Endothelial cell of umbilical vein (primary cell): ENCODE measurements at regions not wholly inside any gene's neighbourhood (a gene's known extent, or its start where the extent isn't known, plus 50 kb on each side); places are given as distances from the start of the nearest gene placed in this dataset.

Experiments
- BruUV-seq: library from RNA; stranded (reverse); fragments of 400-500 nt; replicated peaks from 2 replicates; lab custom pipeline; 2021; lab: Mats Ljungman, UMichigan
- CTCF ChIA-PET: fragments of 300-600, 350-600 bp; sonication (Branson Sonifier 250); formaldehyde crosslinking; loops from one replicate; lab custom pipeline; 2021; ENCODE audit warnings: antibody characterized with exemption, inconsistent platforms; lab: Charles Lee
- POLR2A ChIA-PET: fragments of 300-600, 350-600 bp; sonication (Branson Sonifier 250); formaldehyde crosslinking; loops from one replicate; lab custom pipeline; 2021; ENCODE audit warnings: antibody characterized with exemption, inconsistent platforms; lab: Charles Lee
- DNase-seq: peaks from one replicate; pipeline ENCODE4 v3.0.0-alpha.2; 2011; ENCODE audit warnings: low read depth, low spot score
- FAIRE-seq: peaks from 2 replicates; lab custom pipeline; 2011; peaks lifted over from hg19 to GRCh38; lab: Jason Lieb, UNC
- H2AFZ ChIP-seq: 2 replicates; pipeline ENCODE4 v1.6.0; 2012; ENCODE audit warnings: low read depth, low read length, control low read depth, inconsistent platforms
- H3K27ac ChIP-seq: 2 replicates; pipeline ENCODE4 v1.5.1; 2011; ENCODE audit warnings: low read depth, mild to moderate bottlenecking, control low read depth, low read length, moderate library complexity; ENCODE audit not compliant: insufficient read depth
- H3K27me3 ChIP-seq, 2 experiments: 2 replicates each; pipeline versions ENCODE4 v1.6.0 to v1.6.1; 2011; ENCODE audit warnings: low read length in 2 of 2, mixed read lengths in 1 of 2; ENCODE audit not compliant: control insufficient read depth in 2 of 2, insufficient read depth in 2 of 2
- H3K36me3 ChIP-seq, 2 experiments: 2 replicates in 1 of 2; 3 replicates in 1 of 2; pipeline ENCODE4 v1.5.1; 2011; ENCODE audit warnings: low read length in 2 of 2, mild to moderate bottlenecking in 1 of 2, moderate library complexity in 1 of 2; ENCODE audit not compliant: control insufficient read depth in 2 of 2, insufficient read depth in 2 of 2; ENCODE audit errors: extremely low read depth in 1 of 2
- H3K4me1 ChIP-seq: 3 replicates; pipeline ENCODE4 v1.5.1; 2011; ENCODE audit warnings: mild to moderate bottlenecking, low read length; ENCODE audit not compliant: control insufficient read depth, insufficient read depth; ENCODE audit errors: extremely low read depth
- H3K4me2 ChIP-seq: 2 replicates; pipeline ENCODE4 v1.6.1; 2011; ENCODE audit warnings: low read length, control low read depth, mixed read lengths; ENCODE audit not compliant: insufficient read depth
- H3K4me3 ChIP-seq, 3 experiments: fragments of 200-600 bp in 1 of 3; sonication (generic), shearing (Covaris generic) in 1 of 3; replicated peaks in 1 of 3; 2 replicates each; pipeline ENCODE4 v1.5.1; 2011 to 2016; ENCODE audit warnings: control low read depth in 3 of 3, low read length in 3 of 3, mild to moderate bottlenecking in 2 of 3, inconsistent platforms in 1 of 3, low read depth in 1 of 3, moderate library complexity in 1 of 3; ENCODE audit not compliant: insufficient read depth in 1 of 3
- H3K79me2 ChIP-seq: 2 replicates; pipeline ENCODE4 v1.6.0; 2012; ENCODE audit warnings: low read length, inconsistent platforms; ENCODE audit not compliant: control insufficient read depth, insufficient read depth
- H3K9ac ChIP-seq: replicated peaks from 2 replicates; pipeline ENCODE3; 2011; ENCODE audit warnings: low read length, control low read depth; ENCODE audit not compliant: insufficient read depth; ENCODE audit errors: extremely low read depth
- H3K9me1 ChIP-seq: replicated peaks from 3 replicates; pipeline ENCODE4 v1.6.0; 2011; ENCODE audit warnings: mild to moderate bottlenecking, low read length; ENCODE audit not compliant: control insufficient read depth, insufficient read depth; ENCODE audit errors: extremely low read depth
- H3K9me3 ChIP-seq: replicated peaks from 2 replicates; pipeline ENCODE4 v1.5.1; 2012; ENCODE audit warnings: low read length, inconsistent platforms; ENCODE audit not compliant: control insufficient read depth, insufficient read depth
- H4K20me1 ChIP-seq: replicated peaks from 2 replicates; pipeline ENCODE3; 2011; ENCODE audit warnings: mild to moderate bottlenecking, low read length; ENCODE audit not compliant: control insufficient read depth, insufficient read depth; ENCODE audit errors: extremely low read depth
- CTCF ChIP-seq, 2 donors: IDR thresholded peaks; 1 replicate in 1 of 2; 2 replicates in 1 of 2; pipeline ENCODE4 v1.5.1; 2011; ENCODE audit warnings: low read length in 2 of 2, mild to moderate bottlenecking in 2 of 2, moderate library complexity in 2 of 2, control low read depth in 1 of 2, inconsistent platforms in 1 of 2, low read depth in 1 of 2; ENCODE audit not compliant: insufficient read depth in 1 of 2; ENCODE audit errors: extremely low read depth in 1 of 2
- EZH2 ChIP-seq: IDR thresholded peaks from 2 replicates; pipeline ENCODE4 v1.6.1; 2012; ENCODE audit warnings: borderline replicate concordance, low read depth, mild to moderate bottlenecking, moderate library complexity, low read length, inconsistent platforms; ENCODE audit not compliant: severe bottlenecking
- FOS ChIP-seq: IDR thresholded peaks from 2 replicates; pipeline ENCODE4 v1.6.1; 2011; ENCODE audit warnings: mild to moderate bottlenecking, low read length, moderate library complexity, borderline replicate concordance; ENCODE audit not compliant: insufficient read depth
- GATA2 ChIP-seq: IDR thresholded peaks from 2 replicates; pipeline ENCODE4 v1.7.0; 2011; ENCODE audit warnings: low read depth, mild to moderate bottlenecking, moderate library complexity, mixed read lengths, low read length; ENCODE audit not compliant: insufficient read length, insufficient read depth
- JUN ChIP-seq: IDR thresholded peaks from 2 replicates; pipeline ENCODE4 v1.6.1; 2011; ENCODE audit warnings: borderline replicate concordance, low read depth; ENCODE audit not compliant: insufficient read length, insufficient read depth
- MAX ChIP-seq: IDR thresholded peaks from 2 replicates; pipeline ENCODE4 v1.6.1; 2011; ENCODE audit not compliant: insufficient read depth, insufficient read length
- MYC ChIP-seq: IDR thresholded peaks from one replicate; pipeline ENCODE4 v1.6.1; 2011; ENCODE audit warnings: mild to moderate bottlenecking, low read depth, low read length
- POLR2A ChIP-seq: IDR thresholded peaks from 2 replicates; pipeline ENCODE4 v1.6.1; 2012; ENCODE audit warnings: low read depth, mild to moderate bottlenecking, control low read depth, low read length
- POLR2AphosphoS5 ChIP-seq: IDR thresholded peaks from 2 replicates; pipeline ENCODE4 v1.6.1; 2012; ENCODE audit warnings: low read depth, mild to moderate bottlenecking, control low read depth, low read length, moderate library complexity; ENCODE audit not compliant: insufficient read depth
- dilution Hi-C: fragments of 300-500 bp; cut with MboI; formaldehyde crosslinking; loops from one replicate; pipeline ENCODE4 v1.15.0; 2019; ENCODE audit warnings: low sequenced_read_pairs; ENCODE audit not compliant: extremely low pct_ligation_motif_present
- intact Hi-C: fragments of 100-400 bp; cut with micrococcal nuclease; formaldehyde crosslinking; loops from one replicate; pipeline ENCODE4 v1.10.0; 2022

DNA sequence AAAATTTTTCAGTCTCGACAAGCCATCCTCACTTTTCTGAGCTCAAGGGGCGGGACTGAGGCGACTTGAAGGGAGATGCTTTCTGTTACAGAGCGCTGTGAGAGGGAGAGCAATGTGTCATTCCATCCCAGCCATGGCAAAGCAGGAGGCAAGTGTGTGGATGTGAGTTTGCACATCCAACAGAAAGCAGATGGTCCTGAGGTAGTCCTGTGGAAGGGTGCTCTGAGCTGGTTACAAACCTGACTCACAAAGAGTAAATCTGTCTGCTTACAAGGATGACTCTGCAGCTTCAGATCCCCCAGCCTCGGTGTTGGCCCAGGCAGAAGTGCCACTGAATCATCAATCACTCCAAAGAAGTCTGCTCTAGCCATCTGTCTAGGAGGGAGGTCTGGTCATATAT, 482.0 kb upstream of the DCC start:
- FAIRE-seq, result no peak
- Histone ChIP-seq H3K79me2 (no peaks in the 10 kb centered on the region), H3K4me3 (no peak overlapping the region), H3K36me3 (no peaks in the 10 kb centered on the region), H3K4me1 (no peaks in the 10 kb centered on the region), H3K4me2 (no peak overlapping the region), H3K9me3 (peaks cover 2% of the 10 kb centered on the region), H3K9ac (no peak overlapping the region), H3K9me1 (no peaks in the 10 kb centered on the region), H2AFZ (no peak overlapping the region), H3K27me3 (no peaks in the 10 kb centered on the region), H3K27ac (no peak overlapping the region), H4K20me1 (no peaks in the 10 kb centered on the region)
- no peak for DNase-seq
- dilution Hi-C loops (no loop called here), intact Hi-C loops (no loop called here)
- no TSS peak for BruUV-seq
- ChIA-PET POLR2A (no interaction called here), CTCF (no interaction called here)
- TF ChIP-seq EZH2 (no peak), JUN (no peak), CTCF (IDR thresholded peaks at IDR 0.05; ENCODE audit: extremely low read depth in 1 of 2, insufficient read depth in 1 of 2, low read depth in 1 of 2, low read length in 2 of 2) (no peak), MAX (no peak), POLR2AphosphoS5 (no peak), MYC (no peak), FOS (no peak), POLR2A (no peak), GATA2 (no peak)
